ENCODE measurements at regions not wholly inside any gene's neighbourhood (a gene's known extent, or its start where the extent isn't known, plus 50 kb on each side); places are given as distances from the start of the nearest gene placed in this dataset.
"Not testable (repeated sequence)": the region's sequence is repeated elsewhere in the genome, so short reads cannot be mapped to it uniquely, and the experiment has no call there.

- DNase-seq (ENCODE audit: low spot score): no peak
Measured at GRCh38 chr3:71991681-71992080, 206.7 kb upstream of the PROK2 start.

- no peak for DNase-seq (ENCODE audit: low spot score)
Measured at GRCh38 chr3:71991046-71991445, 206.1 kb upstream of the PROK2 start.

GRCh38 chr3:71990545-71990944 lies 205.6 kb upstream of the PROK2 start:
- DNase-seq (ENCODE audit: low spot score): no peak

DNA sequence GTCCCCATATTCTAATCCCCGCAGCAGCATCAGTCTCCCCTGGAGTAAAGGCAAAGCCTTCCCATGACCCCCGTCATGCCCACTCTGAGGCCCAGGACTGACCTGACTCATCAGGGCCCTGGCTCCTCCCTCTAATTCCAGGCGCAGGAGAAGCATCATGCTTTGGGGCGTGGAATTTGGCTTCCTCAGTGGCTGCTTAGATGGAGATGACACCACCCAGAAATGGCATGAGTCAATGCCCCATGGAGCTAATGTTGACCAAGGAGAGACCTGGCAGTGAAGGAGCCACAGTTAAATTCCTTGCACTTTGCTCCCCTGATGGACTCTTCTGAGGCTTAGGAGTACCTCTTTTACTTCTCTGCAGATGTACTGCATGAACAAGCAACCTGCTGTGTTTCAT lies 204.2 kb upstream of the PROK2 start:
- DNase-seq (ENCODE audit: low spot score): no peak

DNA sequence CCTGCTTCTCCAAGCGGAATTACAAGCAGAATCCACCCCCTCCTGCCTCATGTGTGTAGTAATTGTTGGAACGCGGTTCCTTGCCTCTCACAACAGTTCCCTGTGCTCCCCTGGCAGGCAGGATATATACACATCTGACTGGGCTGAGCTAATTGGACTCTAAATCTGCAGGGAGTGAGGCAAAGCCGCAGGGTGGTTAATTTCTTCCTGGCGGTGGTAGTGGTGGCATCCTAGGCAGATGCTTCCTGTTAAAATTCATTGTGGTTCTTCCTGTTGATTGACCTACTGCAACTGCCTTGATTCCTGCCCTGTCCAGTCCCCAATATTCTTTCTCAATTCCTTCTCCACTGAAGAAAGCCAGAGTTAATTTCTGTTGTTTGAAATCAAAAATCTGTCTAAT lies 202.9 kb upstream of the PROK2 start:
- no peak for DNase-seq (ENCODE audit: low spot score)

DNA sequence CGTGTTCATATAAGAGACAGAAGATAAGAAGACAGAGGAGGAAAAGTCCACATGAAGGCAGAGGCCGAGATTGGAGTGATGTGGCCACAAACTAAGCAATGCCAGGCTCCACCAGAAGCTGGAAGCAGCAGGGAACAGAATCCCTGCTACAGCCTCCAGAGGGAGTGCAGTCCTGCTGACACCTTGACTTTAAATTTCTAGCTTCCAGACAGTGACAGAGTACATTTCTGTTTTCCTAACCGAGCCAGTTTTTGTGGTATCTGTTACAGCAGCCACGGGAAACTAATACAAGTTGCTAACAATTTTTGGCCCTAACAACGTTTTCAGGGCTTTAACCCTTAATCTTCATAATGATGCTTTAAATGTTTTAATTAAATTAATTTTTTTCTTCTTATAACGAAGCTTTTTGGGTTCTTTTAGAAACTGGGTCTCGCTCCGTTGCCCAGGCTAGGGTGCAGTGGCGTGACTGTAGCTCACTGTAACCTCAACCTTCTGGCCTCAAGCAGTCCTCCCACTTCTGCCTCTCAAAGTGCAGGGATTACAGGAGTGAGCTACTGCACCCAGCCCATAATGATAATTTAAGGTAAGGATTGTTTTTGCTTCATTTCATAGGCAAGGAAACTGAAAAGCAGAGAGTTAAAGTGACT lies 202.3 kb upstream of the PROK2 start:
- peak; percentile 2 for DNase-seq (ENCODE audit: low spot score)

DNA sequence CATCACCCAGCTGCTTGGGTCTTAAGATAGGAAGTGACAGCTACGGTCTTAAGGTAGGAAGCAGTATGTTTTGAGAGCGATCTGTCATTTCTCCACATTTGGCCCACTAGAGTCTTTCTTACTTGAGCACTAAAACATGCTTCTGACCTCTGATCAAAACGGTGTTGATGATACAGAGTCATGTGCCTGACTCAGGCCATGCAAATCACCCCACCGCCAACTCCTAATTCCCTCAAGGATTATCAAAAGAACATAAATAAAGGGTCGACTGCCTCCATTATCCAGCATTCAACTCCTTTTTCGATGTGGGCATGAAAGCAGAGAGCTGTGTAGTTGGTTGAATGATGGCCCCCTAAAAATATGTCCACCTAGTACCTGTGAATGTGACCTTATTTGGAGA lies 201.7 kb upstream of the PROK2 start:
- DNase-seq (ENCODE audit: low spot score): no peak

DNA sequence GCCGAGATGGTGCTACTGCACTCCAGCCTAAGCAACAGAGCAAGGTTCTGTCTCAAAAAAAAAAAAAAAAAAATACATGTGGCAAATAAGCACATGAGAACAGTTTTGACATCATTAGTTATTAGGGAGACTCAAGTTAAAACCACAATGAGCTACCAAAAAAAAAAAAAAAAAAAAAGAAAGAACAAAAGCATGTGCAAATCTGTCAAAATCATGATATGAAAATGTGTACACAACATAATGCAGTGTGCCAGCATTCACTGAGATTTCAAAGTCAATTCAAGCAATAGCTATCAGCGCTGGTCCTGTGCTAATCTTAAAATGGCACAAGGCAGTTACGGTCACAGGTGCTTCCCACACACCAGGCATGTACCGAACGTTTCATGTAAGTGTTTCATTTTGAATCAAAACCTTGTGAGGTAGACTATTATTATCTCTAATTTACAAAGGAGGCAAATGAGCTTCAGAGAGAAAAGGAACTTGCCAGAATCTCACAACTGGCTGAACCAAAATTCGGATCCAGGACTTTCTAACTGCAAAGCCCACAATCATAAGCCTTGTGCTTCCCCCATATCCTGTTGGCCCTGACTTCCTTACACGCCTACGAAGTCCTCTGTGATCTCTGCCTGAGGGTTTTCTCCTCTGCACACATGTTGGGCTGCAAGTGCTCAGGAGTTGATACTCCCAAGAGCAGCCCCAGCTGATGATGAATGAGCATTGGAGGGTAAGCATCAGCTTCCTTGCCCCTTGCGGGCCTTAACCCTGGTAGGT lies 200.1 kb upstream of the PROK2 start:
- DNase-seq (ENCODE audit: low spot score): no peak

GRCh38 chr3:71983694-71984093 lies 198.7 kb upstream of the PROK2 start:
- no peak for DNase-seq (ENCODE audit: low spot score)

DNA sequence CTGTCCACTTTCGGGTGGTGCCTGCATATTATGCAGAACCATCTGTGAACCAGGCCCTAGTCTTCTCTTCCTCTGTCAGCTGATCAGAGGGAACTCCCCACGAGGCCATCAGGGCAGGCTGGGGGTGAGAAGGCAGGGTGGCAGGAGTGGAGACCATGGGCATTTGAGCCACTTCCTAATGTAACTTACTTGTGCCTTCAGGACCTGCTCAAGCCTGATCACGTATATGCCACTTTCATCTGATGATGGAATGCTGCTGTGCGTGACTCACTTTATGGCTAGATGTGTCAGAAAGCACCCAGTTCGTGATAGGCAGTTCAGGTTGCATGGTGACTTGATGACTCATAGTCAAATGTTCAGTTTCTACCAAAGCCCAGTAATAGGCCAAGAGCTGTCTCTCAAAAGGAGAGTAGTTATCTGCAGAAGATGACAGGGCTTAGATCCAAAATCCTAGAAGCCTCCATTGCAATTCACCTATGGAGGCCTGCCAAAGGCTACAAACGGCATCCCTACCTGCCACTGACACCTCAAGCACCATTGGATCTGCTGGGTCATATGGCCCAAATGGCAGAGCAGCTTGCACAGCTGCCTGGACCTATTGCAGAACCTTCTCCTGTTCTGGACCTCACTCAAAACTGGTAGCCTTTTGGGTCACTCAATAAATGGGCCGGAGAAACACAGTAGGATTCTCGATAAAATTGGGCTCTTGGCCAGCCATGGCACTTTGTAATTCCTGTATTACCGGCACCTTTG lies 197.7 kb upstream of the PROK2 start:
- not testable (repeated sequence) for DNase-seq (ENCODE audit: low spot score)

- DNase-seq (ENCODE audit: low spot score): no peak
Measured at GRCh38 chr3:71979175-71979574, 194.2 kb upstream of the PROK2 start.

- DNase-seq (ENCODE audit: low spot score): no peak
Measured at GRCh38 chr3:71978150-71978721, 193.3 kb upstream of the PROK2 start.

DNA sequence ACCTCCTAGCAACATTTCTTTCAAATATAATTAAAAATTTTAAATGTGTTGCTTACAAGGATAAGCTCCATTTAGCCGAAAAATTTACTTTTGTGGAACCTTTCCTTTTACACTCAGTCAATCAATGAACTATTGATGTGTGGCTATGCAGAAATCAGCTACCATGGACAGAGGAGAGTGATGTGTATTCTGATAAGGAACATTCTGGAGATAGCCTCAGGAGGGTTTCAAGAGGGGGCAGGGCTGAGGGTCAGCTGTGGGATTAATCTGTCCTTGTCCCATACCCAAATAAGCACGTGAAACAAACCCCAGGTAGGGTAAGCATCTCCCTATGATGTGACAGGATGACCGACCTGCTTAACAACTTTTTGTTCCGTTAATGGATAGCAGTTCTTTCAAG lies 192.6 kb upstream of the PROK2 start:
- DNase-seq (ENCODE audit: low spot score): no peak

DNA sequence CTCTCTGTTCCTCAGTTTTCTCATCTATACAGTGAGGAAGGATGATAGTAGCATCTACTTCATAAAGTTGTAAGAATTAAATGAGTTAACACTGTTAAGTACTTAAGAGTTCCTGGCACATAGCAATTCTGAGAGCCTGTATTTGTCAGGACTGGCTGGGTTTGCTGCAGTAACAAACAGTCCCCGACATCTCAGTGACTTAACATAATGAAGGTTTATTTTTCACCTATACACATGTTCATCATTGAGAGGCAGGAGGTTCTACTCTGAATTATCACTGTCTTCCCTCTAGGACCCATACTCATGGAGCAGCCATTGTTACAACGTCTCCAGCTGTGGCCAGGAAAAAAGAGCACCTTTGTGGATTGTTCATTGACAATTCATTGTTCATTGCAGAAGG lies 190.6 kb upstream of the PROK2 start:
- no peak for DNase-seq (ENCODE audit: low spot score)

GRCh38 chr3:71974786-71975185 lies 189.8 kb upstream of the PROK2 start:
- DNase-seq (ENCODE audit: low spot score): no peak

DNA sequence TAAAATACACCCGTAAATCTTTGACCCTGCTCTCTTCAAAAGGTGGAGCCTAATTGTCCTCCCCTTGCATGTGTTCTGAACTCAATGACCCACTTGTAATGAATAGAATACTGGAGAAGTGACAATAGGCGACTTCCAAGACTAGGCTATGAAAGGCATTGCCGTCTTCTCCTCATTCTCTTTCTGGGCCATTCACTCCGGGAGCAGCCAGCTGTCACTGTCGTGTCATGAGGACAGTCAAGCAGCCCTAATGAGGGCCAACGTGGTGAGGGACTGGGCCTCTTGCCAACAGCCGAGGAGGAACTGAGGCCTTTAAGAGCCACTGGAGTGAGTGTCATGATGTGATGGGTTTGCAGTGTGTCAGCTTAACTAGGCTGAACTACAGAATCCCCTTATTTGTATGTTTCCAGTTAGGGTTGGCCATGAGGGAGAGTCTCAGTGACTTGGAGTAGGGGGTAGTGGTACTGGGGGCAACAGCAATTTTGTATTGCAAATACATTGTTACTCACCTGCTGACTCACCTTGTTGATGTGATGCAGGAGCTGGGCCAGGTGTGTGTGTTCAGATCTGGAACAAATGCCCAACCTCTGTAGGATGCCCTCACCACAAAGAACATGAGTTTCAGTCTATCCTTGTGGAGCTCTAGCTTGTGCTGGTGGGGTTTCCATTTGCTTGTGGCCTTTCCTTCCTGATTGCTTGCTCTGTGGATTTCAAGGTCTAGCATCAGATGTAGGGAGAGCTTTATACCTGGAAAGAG lies 188.5 kb upstream of the PROK2 start:
- no peak for DNase-seq (ENCODE audit: low spot score)

DNA sequence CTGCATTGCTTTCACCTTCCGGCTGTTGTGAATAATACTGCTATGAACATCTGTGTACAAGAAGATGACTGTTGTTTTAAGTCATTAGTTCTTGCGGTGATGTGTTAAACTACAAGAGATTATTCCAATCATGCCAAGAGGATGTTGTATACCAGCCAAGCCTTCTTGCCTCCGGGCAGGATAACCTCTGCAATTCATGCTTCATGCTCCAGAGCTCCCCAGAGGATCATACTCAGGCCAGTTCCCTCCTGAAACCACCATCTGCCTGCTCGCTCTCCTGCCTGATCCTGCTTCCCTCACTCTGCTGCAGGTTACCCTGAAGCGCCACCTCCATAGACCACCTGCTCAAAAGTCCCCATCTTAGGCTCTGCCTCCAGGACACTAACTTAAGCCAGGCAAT lies 187.1 kb upstream of the PROK2 start:
- DNase-seq (ENCODE audit: low spot score): no peak

GRCh38 chr3:71968544-71968943 lies 183.6 kb upstream of the PROK2 start:
- DNase-seq (ENCODE audit: low spot score): no peak

DNA sequence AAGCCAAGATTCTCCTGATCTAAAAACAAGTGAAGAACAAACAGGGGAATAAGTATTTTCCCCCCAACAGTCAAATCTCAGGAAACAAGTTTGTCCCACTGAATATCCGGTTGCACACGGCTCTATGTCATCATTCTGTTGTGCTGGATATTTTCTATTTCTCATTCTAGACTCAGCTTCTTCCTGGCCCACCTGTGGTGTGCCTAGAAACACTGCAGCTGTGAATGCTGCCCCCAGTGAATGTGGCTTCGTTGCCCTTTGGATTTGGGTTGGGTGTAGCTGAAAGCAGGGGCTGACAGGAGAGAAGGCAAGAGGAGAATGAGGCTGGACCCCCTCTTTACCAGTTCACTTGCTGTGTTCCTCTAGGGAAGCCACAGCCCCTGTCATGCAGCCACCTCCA lies 181.2 kb upstream of the PROK2 start:
- no peak for DNase-seq (ENCODE audit: low spot score)

GRCh38 chr3:71964170-71964569 lies 179.2 kb upstream of the PROK2 start:
- no peak for DNase-seq (ENCODE audit: low spot score)

GRCh38 chr3:71962561-71963240 lies 177.8 kb upstream of the PROK2 start:
- no peak for DNase-seq (ENCODE audit: low spot score)

GRCh38 chr3:71961891-71962290 lies 176.9 kb upstream of the PROK2 start:
- no peak for DNase-seq (ENCODE audit: low spot score)
